ENCODE measurements at regions not wholly inside any gene's neighbourhood (a gene's known extent, or its start where the extent isn't known, plus 50 kb on each side); places are given as distances from the start of the nearest gene placed in this dataset.
A peak's percentile ranks its signal among the peaks of the same experiment; 100 is the strongest.
"Not testable (repeated sequence)": the region's sequence is repeated elsewhere in the genome, so short reads cannot be mapped to it uniquely, and the experiment has no call there.

GRCh38 chr2:64899081-64899865, 89.9 kb upstream of the SLC1A4 start:
- Histone ChIP-seq H3K27me3 (ENCODE audit: insufficient read depth, low read length, poor library complexity) (no peaks in the 10 kb centered on the region), H2AFZ (ENCODE audit: low read depth, low read length) (no peak overlapping the region), H3K9ac (ENCODE audit: low read depth, low read length) (no peak overlapping the region), H3K27ac (ENCODE audit: low read length) (no peak overlapping the region), H3K4me3 (ENCODE audit: low read depth in 1 of 2, low read length in 2 of 2) (no peak overlapping the region), H3K4me2 (ENCODE audit: insufficient read depth, low read length) (no peak overlapping the region), H3K9me3 (ENCODE audit: insufficient read depth, low read length, severe bottlenecking) (no peaks in the 10 kb centered on the region), H4K20me1 (ENCODE audit: insufficient read depth, low read length) (no peaks in the 10 kb centered on the region), H3K4me1 (ENCODE audit: insufficient read depth, low read length) (peaks cover 5% of the 10 kb centered on the region), H3K79me2 (ENCODE audit: insufficient read depth, low read length) (no peaks in the 10 kb centered on the region), H3K36me3 (ENCODE audit: insufficient read depth, low read length) (no peaks in the 10 kb centered on the region)
- no peak for ATAC-seq (ENCODE audit: insufficient read depth, low read depth)
- TF ChIP-seq EZH2 (IDR thresholded peaks at IDR 0.05; ENCODE audit: borderline replicate concordance, low read depth, low read length, severe bottlenecking) = no peak
- TF ChIP-seq, protein P1, sequence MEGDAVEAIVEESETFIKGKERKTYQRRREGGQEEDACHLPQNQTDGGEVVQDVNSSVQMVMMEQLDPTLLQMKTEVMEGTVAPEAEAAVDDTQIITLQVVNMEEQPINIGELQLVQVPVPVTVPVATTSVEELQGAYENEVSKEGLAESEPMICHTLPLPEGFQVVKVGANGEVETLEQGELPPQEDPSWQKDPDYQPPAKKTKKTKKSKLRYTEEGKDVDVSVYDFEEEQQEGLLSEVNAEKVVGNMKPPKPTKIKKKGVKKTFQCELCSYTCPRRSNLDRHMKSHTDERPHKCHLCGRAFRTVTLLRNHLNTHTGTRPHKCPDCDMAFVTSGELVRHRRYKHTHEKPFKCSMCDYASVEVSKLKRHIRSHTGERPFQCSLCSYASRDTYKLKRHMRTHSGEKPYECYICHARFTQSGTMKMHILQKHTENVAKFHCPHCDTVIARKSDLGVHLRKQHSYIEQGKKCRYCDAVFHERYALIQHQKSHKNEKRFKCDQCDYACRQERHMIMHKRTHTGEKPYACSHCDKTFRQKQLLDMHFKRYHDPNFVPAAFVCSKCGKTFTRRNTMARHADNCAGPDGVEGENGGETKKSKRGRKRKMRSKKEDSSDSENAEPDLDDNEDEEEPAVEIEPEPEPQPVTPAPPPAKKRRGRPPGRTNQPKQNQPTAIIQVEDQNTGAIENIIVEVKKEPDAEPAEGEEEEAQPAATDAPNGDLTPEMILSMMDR (IDR thresholded peaks at IDR 0.05; ENCODE audit: borderline replicate concordance, extremely low read depth, low read length, poor library complexity, severe bottlenecking) = no peak
- no peak for DNase-seq

DNA sequence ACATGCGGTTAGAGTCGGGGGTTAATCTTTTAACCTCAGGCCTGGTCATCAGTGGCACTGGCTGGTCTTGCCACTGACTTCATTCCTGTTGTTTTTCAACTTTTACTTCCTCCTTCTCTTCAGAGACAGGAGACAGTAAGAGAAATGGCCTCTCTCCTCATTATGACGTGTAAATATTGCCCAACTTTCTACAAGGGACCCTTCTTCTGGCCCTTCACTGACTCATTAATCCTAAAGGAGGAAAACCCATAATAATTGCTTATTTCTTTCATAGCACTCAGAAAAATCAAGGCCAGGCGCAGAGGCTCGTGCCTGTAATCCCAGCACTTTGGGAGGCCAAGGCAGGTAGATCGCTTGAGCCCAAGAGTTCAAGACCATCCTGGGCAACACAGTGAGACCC, 89.3 kb upstream of the SLC1A4 start:
- H3K4me3 ChIP-seq (ENCODE audit: low read depth in 1 of 2, low read length in 2 of 2); H3K9ac ChIP-seq (ENCODE audit: low read depth, low read length); H3K36me3 ChIP-seq (ENCODE audit: insufficient read depth, low read length); DNase-seq; H2AFZ ChIP-seq (ENCODE audit: low read depth, low read length); H3K4me2 ChIP-seq (ENCODE audit: insufficient read depth, low read length); H3K27ac ChIP-seq (ENCODE audit: low read length); H3K79me2 ChIP-seq (ENCODE audit: insufficient read depth, low read length); H4K20me1 ChIP-seq (ENCODE audit: insufficient read depth, low read length); H3K27me3 ChIP-seq (ENCODE audit: insufficient read depth, low read length, poor library complexity); ATAC-seq (ENCODE audit: insufficient read depth, low read depth); H3K9me3 ChIP-seq (ENCODE audit: insufficient read depth, low read length, severe bottlenecking): not testable (repeated sequence)
- peaks cover 11% of the 10 kb centered on the region for H3K4me1 ChIP-seq (ENCODE audit: insufficient read depth, low read length)

DNA sequence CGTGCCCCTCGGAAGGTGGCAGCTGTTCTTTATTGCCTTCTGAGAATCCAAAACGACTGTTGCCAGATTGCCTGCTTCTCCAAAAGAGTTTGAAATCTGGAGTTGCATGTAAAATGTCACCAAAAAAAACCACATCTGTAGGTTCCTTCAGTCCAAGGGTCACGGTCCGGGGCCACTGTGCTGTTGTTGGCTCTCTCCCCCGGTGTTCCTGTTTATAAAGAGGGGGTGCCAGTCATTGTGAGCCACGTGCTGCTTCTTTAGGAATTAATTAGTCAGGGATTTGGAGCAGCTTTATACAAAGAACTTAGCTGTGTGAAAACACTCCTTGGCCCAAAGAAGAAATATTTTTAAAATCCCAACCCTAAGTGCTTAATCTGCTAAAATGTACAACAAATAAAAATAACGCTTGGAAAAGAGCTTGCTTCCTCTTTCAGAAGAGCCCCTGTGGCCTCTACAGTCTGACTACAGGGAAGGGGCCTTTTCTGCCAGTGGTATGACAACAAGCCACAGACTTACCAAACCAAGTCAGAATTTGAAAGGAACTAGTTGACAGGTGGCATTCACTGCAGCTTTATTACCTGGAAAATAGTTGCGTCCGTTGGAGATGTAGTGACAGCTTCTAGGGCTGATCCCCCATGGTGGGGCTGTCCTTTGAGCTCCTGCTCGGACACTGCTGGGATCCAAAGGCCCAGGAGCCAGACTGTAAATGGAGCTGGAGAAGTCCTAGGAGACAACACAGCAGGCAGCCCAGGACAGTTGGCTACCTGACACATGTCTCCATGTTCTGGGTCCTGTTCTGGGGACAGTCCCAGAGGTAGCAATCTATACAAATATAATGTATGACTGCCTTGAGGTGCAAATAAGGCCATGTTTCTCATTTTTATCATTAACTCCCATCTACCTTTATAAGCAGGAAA, 84.5 kb upstream of the SLC1A4 start:
- no peaks in the 10 kb centered on the region for H3K27me3 ChIP-seq (ENCODE audit: insufficient read depth, low read length, poor library complexity)
- H3K9me3 ChIP-seq (ENCODE audit: insufficient read depth, low read length, severe bottlenecking) = no peaks in the 10 kb centered on the region
- no peak overlapping the region for H2AFZ ChIP-seq (ENCODE audit: low read depth, low read length)
- H3K4me3 ChIP-seq (ENCODE audit: low read depth in 1 of 2, low read length in 2 of 2) = no peak overlapping the region
- peak; percentile 89 for ATAC-seq (ENCODE audit: insufficient read depth, low read depth)
- no peaks in the 10 kb centered on the region for H4K20me1 ChIP-seq (ENCODE audit: insufficient read depth, low read length)
- TF ChIP-seq, protein P1 (IDR thresholded peaks at IDR 0.05; ENCODE audit: borderline replicate concordance, extremely low read depth, low read length, poor library complexity, severe bottlenecking) = no peak
- no peak for TF ChIP-seq EZH2 (IDR thresholded peaks at IDR 0.05; ENCODE audit: borderline replicate concordance, low read depth, low read length, severe bottlenecking)
- no peaks in the 10 kb centered on the region for H3K36me3 ChIP-seq (ENCODE audit: insufficient read depth, low read length)
- H3K4me1 ChIP-seq (ENCODE audit: insufficient read depth, low read length) = peaks cover 19% of the 10 kb centered on the region
- H3K79me2 ChIP-seq (ENCODE audit: insufficient read depth, low read length) = no peaks in the 10 kb centered on the region
- H3K9ac ChIP-seq (ENCODE audit: low read depth, low read length) = no peak overlapping the region
- 0 out of 2 replicates have a peak overlapping the region, but pooled peaks have one; percentile 13 for H3K4me2 ChIP-seq (ENCODE audit: insufficient read depth, low read length)
- DNase-seq = peak; percentile 65
- 0 out of 2 replicates have a peak overlapping the region, but pooled peaks have one; percentile 7 for H3K27ac ChIP-seq (ENCODE audit: low read length)

Data from DND-41 (cell line).